ENCODE measurements at regions not wholly inside any gene's neighbourhood (a gene's known extent, or its start where the extent isn't known, plus 50 kb on each side); places are given as distances from the start of the nearest gene placed in this dataset.

DNA sequence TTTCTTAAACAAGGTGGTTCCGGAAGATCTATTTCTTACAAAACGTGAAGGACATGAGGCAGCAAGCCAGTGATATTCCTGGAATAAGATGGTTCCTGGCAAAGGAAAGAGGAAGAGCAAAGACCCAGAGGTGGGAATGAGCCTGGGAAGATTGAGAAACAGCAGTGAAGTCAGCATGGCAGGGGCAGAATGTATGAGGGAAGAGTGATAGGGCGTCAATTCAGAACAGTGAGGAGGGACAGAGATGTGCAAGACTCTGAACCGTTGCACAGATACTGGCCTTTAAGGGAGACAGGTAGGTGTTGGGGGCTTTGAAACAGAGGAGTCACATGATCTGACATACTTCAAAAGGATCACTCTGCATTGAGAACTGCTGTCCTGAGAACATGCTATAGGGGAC is 338.3 kb downstream of the CBLN4 start:
- TF ChIP-seq, protein P1, sequence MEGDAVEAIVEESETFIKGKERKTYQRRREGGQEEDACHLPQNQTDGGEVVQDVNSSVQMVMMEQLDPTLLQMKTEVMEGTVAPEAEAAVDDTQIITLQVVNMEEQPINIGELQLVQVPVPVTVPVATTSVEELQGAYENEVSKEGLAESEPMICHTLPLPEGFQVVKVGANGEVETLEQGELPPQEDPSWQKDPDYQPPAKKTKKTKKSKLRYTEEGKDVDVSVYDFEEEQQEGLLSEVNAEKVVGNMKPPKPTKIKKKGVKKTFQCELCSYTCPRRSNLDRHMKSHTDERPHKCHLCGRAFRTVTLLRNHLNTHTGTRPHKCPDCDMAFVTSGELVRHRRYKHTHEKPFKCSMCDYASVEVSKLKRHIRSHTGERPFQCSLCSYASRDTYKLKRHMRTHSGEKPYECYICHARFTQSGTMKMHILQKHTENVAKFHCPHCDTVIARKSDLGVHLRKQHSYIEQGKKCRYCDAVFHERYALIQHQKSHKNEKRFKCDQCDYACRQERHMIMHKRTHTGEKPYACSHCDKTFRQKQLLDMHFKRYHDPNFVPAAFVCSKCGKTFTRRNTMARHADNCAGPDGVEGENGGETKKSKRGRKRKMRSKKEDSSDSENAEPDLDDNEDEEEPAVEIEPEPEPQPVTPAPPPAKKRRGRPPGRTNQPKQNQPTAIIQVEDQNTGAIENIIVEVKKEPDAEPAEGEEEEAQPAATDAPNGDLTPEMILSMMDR (IDR thresholded peaks at IDR 0.05; ENCODE audit: low read depth, low read length) = no peak
- TF ChIP-seq POLR2A (IDR thresholded peaks at IDR 0.05; ENCODE audit: extremely low read depth, insufficient read length) (no peak), MYC (IDR thresholded peaks at IDR 0.05; ENCODE audit: low read depth, low read length) (no peak)
